GM21786 (cell line): ENCODE measurements at regions not wholly inside any gene's neighbourhood (a gene's known extent, or its start where the extent isn't known, plus 50 kb on each side); places are given as distances from the start of the nearest gene placed in this dataset.
A peak's percentile ranks its signal among the peaks of the same experiment; 100 is the strongest.

ENCODE experiments used
- ATAC-seq: cut with Tn5 transposase; IDR thresholded peaks from one replicate; pipeline ENCODE4 v1.9.1; 2021; ENCODE audit not compliant: unreplicated experiment

DNA sequence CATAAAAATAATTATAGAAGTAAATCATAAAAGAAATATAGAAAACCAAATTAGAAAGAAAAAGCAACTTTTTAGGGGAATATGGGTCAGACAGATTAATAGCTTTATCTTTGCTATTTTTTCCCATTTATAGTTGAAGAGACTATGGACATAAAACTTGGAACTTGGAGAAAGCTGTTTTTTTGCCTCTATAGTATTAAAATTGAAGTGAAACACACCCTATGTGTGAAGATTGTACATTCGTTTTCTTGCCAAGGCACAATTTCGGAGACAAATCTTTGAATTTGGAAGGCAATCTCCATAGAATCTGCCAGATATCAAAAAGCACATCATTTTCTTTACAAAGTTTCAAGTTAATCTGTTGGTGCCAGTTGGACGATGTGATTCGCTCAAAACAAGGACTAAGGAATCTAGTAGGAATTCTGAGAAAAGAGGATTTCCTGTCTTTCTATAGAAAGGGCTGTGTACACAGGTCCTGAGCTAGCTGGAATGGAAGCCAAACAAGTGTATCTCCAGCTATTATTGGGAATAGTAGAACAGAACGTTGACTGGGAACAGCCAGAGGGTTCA is 156.3 kb downstream of the SLC7A11 start:
- ATAC-seq = no peak

DNA sequence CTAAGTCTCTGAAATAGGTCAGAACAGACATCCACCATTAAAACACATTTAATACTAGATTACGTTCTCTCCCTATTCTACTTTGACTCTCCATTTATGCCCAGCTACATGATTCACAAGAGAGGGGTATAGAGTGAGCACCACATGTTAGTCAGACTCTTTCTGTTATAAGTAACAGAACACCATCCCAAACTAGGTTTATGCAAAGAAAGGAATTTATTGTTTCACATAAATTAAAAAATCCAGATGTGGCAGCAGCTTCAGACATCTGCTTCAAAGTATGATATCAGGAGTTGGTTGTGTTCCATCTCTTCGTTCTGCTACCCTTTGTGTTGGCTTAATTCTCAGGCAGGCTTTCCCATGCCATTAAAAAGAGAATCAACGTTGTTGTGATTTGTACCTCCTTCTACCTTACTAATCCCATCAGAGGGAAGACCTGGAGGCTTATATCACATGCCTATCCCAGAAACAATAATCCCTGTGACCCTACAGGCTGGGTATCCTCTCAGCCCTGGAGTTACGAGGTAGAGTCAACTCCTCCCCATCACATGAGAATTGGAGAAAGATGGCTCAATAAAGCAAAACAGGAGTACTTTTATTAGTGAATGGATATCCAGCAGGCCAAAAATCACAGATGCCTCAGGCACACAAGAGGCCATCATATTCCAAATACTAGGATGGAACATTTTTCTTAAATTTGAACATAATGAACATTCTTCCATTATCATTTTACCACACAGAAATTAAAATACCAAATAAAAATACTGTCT is 163.2 kb downstream of the SLC7A11 start:
- ATAC-seq = no peak

- ATAC-seq = no peak
Observed at GRCh38 chr4:138078253-138078652, 163.9 kb downstream of the SLC7A11 start.

DNA sequence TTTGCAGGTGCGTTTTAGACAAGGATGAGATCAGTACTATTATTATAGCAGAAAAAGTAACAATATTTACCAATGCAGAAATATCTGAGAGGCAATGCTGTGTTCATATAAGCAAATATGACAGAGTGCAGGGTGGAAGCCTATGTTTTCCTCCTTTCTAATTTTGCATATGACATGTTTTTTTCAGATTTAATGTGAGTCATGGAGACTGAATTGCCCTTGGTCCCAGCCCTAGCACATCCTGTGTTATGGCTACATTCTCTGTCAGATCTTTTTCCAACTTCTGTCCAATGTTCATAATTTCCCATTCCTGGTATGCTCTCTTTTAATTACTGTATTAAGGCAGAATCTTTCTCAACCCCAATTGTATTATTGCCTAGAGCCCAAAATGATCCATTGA is 165.6 kb downstream of the SLC7A11 start:
- no peak for ATAC-seq

- ATAC-seq = no peak
Observed at GRCh38 chr4:138070816-138071215, 171.3 kb downstream of the SLC7A11 start.

GRCh38 chr4:138063581-138063980 is 178.6 kb downstream of the SLC7A11 start:
- no peak for ATAC-seq

DNA sequence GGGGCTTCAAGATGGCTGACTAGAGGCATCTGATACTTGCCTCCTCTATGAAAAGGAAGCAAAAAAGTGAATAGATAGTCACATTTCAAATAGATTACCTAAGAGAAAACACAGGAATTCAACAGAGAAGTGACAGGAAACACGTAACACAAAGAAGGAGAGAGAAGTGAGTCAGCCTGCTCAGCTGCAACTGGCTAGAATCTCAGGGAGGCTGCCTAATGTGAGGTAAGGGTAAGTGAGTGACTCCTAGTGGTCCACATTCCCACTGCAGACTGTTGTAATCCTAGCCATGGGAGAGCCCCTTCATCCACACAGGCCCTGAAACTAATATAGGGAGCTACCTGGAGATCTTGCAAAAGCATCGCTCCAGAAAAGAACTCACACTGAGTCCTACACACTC is 179.2 kb downstream of the SLC7A11 start:
- no peak for ATAC-seq

DNA sequence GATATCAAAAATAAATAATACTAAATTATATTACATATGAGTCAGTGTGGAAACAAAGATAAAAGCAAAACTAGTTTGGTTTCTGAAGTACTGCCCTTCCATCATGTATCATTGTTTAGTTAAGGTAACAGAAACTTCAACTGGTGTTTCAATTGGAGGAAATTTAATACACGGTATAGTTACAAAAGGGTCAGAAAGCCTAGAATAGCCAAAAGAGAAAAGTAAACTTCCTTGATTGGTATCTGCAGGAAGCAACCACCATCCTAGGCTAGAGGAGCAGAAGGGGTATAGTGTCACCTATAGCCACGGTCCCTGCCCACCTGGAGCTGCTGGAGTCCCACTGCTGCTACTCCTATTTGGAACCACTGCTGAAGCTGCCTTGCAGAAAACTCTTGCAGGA is 185.6 kb downstream of the SLC7A11 start:
- ATAC-seq = no peak

DNA sequence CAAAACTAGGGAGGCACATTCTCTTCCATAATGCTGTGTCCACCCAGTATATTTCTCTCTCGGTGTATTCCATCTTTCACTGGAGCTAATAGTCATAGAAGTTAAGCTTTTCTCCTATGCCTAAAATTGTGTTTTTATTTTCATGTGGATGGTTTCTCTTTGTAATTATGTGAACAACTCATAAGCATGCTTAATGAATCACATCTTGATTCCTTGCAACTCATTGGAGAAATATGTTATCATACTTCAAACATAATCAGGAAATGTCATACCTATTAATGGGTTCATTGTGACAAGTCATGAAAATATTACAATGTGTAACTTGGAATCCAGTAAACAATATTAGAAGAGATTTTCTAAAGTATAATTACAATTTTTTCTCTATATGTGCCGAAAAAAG is 186.3 kb downstream of the SLC7A11 start:
- no peak for ATAC-seq

- ATAC-seq = no peak
Observed at GRCh38 chr4:138053641-138054301, 188.4 kb downstream of the SLC7A11 start.

GRCh38 chr4:138052806-138053632 is 189.1 kb downstream of the SLC7A11 start:
- ATAC-seq = no peak

- no peak for ATAC-seq
Observed at GRCh38 chr4:138051157-138051556, 191.0 kb downstream of the SLC7A11 start.

- no peak for ATAC-seq
Observed at GRCh38 chr4:138050601-138051000, 191.5 kb downstream of the SLC7A11 start.

GRCh38 chr4:138049355-138049754 is 192.8 kb downstream of the SLC7A11 start:
- ATAC-seq = no peak

GRCh38 chr4:138047290-138047689 is 194.9 kb downstream of the SLC7A11 start:
- no peak for ATAC-seq

- no peak for ATAC-seq
Observed at GRCh38 chr4:138045036-138045435, 197.1 kb downstream of the SLC7A11 start.

GRCh38 chr4:138039010-138039409 is 203.1 kb downstream of the SLC7A11 start:
- no peak for ATAC-seq

DNA sequence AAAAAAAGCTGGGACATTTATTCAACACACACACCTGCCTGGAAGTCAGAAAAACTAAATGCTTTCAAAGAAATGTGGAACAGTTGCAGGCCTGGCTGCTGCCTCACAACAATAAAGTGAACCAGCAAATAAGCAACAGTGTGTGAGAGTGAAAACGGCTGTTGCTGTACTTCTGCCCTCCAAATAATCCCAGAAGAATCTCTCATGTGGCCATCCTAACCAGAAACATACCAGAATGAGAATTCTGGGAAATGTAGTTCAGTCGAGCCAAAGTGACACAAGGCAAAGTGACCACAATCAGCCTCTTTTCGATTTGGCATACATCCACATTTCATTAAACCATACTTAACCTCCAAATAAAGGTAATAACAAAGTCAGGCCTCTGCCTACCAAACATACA is 204.5 kb downstream of the SLC7A11 start:
- no peak for ATAC-seq

DNA sequence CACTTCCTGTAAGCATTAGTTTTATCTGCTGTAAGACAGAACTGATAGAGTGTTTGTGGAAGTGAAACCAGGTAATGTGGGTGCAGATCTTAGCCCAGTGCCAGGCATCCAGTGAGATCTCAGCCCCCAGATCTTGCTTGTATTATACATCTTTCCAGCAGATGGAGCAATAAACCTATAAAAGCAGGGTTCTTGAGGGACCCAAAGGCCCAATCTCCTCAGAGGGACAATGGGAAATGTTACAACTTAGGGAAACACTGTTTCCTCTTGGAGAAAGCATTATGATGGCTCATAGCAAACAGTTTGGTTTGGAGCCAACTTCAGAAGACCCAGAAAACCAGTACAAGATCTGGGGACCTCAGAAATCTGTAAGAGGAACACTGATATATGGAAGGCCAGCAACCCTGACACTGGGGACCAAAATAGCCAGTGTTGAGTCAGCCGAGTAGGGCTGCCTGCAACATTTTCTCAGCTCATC is 206.3 kb downstream of the SLC7A11 start:
- ATAC-seq = peak; percentile 100

- ATAC-seq = no peak
Observed at GRCh38 chr4:138034871-138035270, 207.3 kb downstream of the SLC7A11 start.

DNA sequence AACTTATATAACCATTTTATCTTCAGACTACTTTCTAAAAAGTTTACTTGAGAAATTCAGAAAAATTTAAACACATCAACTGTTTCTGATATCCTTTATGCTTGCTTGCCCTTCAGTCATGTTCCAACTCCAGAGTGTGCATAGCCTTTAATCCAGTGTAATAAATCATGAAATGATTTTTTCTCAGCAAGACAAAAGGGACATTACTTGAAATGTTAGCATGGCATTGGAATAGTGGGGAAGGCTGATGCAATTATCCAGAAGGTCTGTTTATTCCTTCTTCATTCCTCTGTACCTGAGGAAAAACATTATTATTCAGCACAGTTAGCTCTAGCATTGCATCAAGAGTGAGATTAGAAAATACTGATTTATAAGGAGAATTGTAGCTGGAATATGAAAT is 209.9 kb downstream of the SLC7A11 start:
- ATAC-seq = no peak
